ENCODE measurements at regions not wholly inside any gene's neighbourhood (a gene's known extent, or its start where the extent isn't known, plus 50 kb on each side); places are given as distances from the start of the nearest gene placed in this dataset.

DNA sequence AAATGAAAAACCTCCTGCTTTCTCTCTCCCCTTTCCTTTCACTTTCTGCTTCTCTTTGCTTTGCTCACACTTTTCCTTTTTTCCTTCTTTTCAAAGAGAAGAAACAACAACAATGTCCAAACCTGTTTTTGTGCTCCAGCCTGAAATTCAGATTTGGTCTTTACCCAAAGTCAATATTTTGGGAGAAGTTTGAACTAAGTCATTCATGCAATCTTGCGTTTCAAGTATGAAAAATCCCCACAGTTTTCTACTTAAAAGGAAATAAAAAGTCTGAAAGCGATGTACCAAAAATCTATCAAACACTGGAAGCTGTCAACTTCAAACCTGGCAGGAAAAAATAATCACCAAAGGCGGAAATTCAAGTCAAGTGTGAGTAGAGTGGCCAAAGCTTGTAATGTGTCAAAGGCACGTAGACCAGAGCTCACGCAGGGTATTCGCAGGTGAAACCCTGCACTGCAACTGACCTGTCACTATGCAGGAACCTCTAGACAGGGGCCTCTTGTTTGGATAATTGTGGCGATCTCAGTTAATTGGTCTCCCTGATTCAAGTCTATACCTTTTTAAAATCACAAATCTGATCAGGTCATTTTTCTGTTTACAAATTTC lies 118.8 kb upstream of the GALNT15 start:
- TF ChIP-seq POLR2A (IDR thresholded peaks at IDR 0.05) (no peak), CTCF (IDR thresholded peaks at IDR 0.05) (no peak)
